Large intestine (tissue), 3 donors: ENCODE measurements at regions not wholly inside any gene's neighbourhood (a gene's known extent, or its start where the extent isn't known, plus 50 kb on each side); places are given as distances from the start of the nearest gene placed in this dataset.

Source experiments
- DNase-seq, 2 donors: peaks; one replicate each; pipeline versions ENCODE4 v3.0.0 to v3.0.0-alpha.2; 2013
- H3K27ac ChIP-seq: one replicate; pipeline ENCODE4 v1.5.1; 2013; ENCODE audit warnings: low read length
- H3K27me3 ChIP-seq: 2 replicates; pipeline ENCODE4 v1.6.1; 2013; ENCODE audit warnings: low read length; ENCODE audit not compliant: control insufficient read depth, insufficient read depth
- H3K36me3 ChIP-seq: 2 replicates; pipeline ENCODE4 v1.6.1; 2013; ENCODE audit warnings: low read length; ENCODE audit not compliant: control insufficient read depth, insufficient read depth
- H3K4me1 ChIP-seq: one replicate; pipeline ENCODE4 v1.6.1; 2013; ENCODE audit warnings: low read length; ENCODE audit not compliant: control insufficient read depth, insufficient read depth
- H3K4me3 ChIP-seq: one replicate; pipeline ENCODE4 v1.5.1; 2013; ENCODE audit warnings: low read length
- H3K9me3 ChIP-seq: one replicate; pipeline ENCODE4 v1.6.1; 2013; ENCODE audit warnings: mild to moderate bottlenecking, low read depth, low read length, moderate library complexity; ENCODE audit not compliant: control insufficient read depth
- WGBS: methylation state at CpG from one replicate; pipeline ENCODE4 v1.1.5; 2013; ENCODE audit warnings: low lambda C conversion rate; ENCODE audit not compliant: insufficient coverage; 5-methylcytosine and 5-hydroxymethylcytosine counted together

DNA sequence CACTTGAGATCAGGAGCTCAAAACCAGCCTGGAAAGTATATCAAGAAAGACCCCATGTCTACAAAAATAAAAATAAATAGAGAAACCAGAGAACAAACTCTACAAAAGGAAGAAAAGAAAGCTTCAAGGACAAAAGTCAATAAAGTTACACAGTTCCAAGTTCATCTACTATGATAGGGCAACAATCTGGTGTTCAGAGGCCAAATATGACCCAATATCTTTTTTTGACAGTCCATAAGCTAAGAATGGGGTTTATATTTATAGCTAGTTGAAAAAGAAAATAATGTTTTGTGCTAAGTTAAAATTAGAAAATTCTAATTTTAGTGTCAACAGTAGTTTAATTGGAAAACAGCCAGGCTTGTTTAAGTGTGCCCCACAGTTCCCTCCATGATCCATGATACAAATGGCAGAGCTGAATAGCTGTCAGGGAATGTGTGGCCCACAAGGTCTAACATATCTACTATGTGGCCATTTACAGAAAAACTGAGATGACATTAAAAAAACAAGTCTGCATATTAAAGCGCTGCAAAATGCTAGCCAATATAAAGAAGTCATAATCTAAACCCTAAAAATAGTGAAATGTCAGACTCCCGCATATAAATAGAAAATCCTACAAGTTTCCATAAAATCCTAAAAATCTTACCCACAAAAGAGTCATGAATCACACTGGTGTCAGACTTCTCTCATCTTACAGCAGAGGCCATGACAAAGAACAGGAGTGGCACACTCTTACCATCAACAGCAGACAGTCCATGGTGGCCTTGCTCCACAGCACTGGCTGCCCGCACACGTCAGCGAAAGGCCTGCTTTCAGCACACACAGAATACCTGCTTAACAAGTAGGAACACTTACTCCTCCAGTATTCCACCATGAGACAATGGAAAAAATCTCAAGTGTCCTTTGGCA lies 281.9 kb upstream of the HSFY2 start:
- no CpG with 5 or more reads among the region's 5 CpGs for WGBS
- Histone ChIP-seq H3K27ac (no peak overlapping the region), H3K27me3 (no peaks in the 10 kb centered on the region), H3K4me3 (no peak overlapping the region), H3K9me3 (no peaks in the 10 kb centered on the region), H3K4me1 (peaks cover 14% of the 10 kb centered on the region), H3K36me3 (no peaks in the 10 kb centered on the region)
- no peak for DNase-seq

DNA sequence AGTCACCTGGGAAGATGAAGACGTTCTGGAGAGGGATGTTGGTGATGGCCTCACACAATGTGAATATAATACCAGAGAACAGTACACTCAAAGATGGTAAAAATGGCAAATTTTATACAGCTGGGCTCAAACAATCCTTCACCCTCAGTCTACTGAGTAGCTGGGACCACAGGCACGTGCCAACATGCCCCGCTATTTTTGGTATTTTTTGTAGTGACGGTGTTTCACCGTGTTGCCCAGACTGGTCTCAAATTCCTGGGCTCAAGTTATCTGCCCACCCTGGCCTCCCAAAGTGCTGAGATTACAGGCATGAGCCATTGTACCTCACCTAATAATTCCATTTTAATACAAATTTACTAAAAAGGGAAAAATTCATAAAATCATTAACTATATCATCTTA lies 280.3 kb upstream of the HSFY2 start:
- Histone ChIP-seq H3K36me3 (no peaks in the 10 kb centered on the region), H3K4me3 (no peak overlapping the region), H3K9me3 (no peaks in the 10 kb centered on the region), H3K27ac (peak overlapping the region; percentile 49), H3K27me3 (no peaks in the 10 kb centered on the region), H3K4me1 (peaks cover 9% of the 10 kb centered on the region)
- no peak for DNase-seq
- whole genome bisulfite sequencing, result no CpG with 5 or more reads among the region's 5 CpGs

DNA sequence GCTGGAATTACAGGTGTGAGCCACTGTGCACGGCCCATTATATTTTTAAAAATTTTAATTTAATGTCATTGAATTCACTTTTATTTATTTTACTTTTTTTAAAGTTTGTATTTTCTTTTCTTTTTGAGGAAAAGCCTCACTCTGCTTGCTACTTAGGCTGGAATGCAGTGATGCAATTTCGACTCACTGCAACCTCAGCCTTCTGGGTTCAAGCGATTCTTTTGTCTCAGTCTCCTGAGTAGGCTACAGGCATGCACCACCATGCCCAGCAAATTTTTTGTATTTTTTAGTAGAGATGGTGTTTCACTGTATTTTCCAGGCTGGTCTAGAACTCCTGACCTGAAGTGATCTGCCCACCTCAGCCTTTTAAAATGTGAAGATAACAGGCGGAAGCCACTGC lies 277.5 kb upstream of the HSFY2 start:
- no peak for DNase-seq
- H3K9me3 ChIP-seq, result no peaks in the 10 kb centered on the region
- no peaks in the 10 kb centered on the region for H3K36me3 ChIP-seq
- H3K27me3 ChIP-seq, result no peaks in the 10 kb centered on the region
- H3K4me3 ChIP-seq, result no peak overlapping the region
- WGBS, result no CpG with 5 or more reads among the region's 4 CpGs
- no peak overlapping the region for H3K27ac ChIP-seq
- H3K4me1 ChIP-seq, result peaks cover 9% of the 10 kb centered on the region

DNA sequence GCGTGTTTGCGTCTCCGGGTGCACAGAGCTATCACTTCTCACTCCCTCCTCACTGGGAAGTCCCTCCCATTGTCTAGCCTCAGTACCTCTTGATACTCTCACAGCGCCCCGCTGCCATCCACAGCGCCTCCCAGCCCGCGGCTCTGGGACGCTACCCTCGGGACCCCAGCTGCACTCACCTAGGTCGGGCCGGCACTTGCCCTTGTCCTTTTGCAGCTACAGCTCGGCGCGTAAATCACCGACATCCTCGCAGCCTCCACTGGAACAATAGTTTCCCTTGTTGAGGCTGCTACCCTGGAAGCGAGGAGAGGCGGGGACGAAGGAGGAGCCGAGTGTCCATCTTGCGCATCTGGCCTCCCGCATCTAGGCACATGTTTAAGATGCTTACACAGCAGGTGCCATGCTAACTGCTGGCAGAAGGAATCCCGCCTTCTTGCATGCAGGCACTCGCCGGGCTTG lies 269.5 kb upstream of the HSFY2 start:
- no peaks in the 10 kb centered on the region for H3K36me3 ChIP-seq
- no peak for DNase-seq
- no peaks in the 10 kb centered on the region for H3K27me3 ChIP-seq
- H3K4me3 ChIP-seq, result no peak overlapping the region
- WGBS, result no CpG with 5 or more reads among the region's 26 CpGs
- no peak overlapping the region for H3K27ac ChIP-seq
- H3K4me1 ChIP-seq, result no peaks in the 10 kb centered on the region
- H3K9me3 ChIP-seq, result no peaks in the 10 kb centered on the region

DNA sequence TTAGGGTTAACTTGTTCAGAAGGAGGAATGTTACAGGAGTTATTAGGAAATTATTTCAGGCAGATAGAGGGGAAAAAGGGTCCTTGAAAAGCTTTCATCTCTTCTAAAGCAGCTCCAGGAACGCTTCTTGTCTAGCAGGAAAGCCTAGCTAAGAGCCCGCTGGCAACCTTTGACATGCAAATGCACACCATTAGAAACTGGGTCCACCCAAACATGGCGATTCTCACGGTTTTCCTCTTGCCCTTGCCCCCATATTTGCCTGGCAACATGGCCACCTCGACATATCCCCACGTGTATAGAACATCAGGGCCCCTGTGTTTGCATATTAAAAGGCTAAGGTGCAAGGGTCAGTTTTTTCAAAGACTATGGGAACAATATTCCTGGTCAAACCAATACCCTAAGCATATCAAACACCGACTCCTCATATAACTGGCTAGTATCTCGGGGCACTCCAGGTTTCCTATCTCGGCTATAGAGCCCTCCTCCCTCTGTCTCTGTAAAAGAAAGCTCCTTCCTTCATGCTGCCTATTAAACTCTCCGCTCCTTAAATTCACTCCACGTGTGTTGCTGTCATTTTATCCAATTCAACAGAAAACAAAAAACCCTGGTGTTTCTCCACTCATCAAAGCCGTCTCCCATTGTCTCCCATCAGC lies 268.9 kb upstream of the HSFY2 start:
- Histone ChIP-seq H3K4me3 (no peak overlapping the region), H3K27me3 (no peaks in the 10 kb centered on the region), H3K27ac (no peak overlapping the region), H3K4me1 (no peaks in the 10 kb centered on the region), H3K36me3 (no peaks in the 10 kb centered on the region), H3K9me3 (no peaks in the 10 kb centered on the region)
- no peak for DNase-seq
- no CpG with 5 or more reads among the region's 12 CpGs for WGBS

DNA sequence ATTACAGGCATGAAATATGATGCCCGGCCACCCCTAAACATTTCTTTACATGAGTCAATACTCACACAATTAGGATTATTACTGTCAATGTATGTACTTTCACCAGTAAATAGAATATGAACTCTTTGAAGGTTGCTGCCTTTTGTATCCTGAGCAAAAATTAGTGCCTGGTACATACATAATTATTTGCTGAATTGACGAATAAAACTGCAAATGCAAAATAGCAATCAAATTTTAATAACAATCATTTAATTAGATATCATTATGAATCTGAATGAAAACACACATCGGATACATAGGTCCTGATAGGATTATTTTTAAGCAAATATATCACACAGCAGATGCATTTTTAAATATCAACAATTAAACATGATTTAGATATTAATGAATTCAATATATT lies 253.1 kb upstream of the HSFY2 start:
- no peak overlapping the region for H3K27ac ChIP-seq
- no peak overlapping the region for H3K4me3 ChIP-seq
- H3K4me1 ChIP-seq, result no peaks in the 10 kb centered on the region
- no peaks in the 10 kb centered on the region for H3K36me3 ChIP-seq
- no peak for DNase-seq
- no peaks in the 10 kb centered on the region for H3K9me3 ChIP-seq
- no peaks in the 10 kb centered on the region for H3K27me3 ChIP-seq
- 100% methylated on average over 1 of the region's 3 CpGs for WGBS

DNA sequence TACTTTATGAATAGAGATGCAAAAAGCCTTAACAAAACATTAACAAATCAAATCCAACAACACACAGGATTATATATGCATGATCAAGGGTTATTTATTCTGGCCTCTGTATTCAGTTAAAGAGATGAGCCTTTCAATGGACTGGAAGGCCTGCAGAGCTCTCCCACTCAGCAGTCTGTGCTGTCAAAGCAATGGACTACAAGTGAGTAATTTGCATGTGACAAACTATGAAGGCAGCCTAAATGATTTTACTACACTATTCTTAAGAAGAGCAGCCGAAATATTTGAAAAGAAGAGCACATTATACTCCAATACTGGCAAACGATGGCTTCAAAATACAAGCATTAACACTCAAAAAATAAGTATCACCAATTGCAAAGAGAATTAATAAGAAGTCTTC lies 250.4 kb upstream of the HSFY2 start:
- H3K27ac ChIP-seq, result no peak overlapping the region
- DNase-seq, result no peak
- no peaks in the 10 kb centered on the region for H3K9me3 ChIP-seq
- H3K27me3 ChIP-seq, result no peaks in the 10 kb centered on the region
- no peaks in the 10 kb centered on the region for H3K36me3 ChIP-seq
- WGBS, result no CpG with 5 or more reads among the region's 2 CpGs
- H3K4me1 ChIP-seq, result no peaks in the 10 kb centered on the region
- H3K4me3 ChIP-seq, result no peak overlapping the region

DNA sequence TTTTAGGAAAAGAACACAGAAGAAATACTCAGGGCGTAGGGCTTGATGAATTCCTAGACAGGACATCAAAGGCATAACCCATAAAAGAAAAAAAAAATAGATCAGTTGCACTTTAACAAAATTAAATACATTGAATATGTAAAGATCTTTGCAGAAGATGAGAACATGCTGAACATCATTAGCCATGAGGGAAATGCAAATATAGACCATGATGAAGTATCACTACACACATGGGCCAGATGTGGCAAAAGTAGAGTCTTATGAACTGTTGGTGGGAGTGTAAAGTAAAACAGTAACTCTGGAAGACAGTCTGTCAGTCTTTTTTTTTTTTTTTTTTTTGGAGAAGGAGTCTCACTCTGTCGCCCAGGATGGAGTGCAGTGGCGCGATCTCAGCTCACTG lies 246.7 kb upstream of the HSFY2 start:
- WGBS, result no CpG with 5 or more reads among the region's 4 CpGs
- no peak for DNase-seq
- H3K9me3 ChIP-seq, result no peaks in the 10 kb centered on the region
- no peaks in the 10 kb centered on the region for H3K4me1 ChIP-seq
- no peak overlapping the region for H3K27ac ChIP-seq
- H3K36me3 ChIP-seq, result no peaks in the 10 kb centered on the region
- no peaks in the 10 kb centered on the region for H3K27me3 ChIP-seq
- no peak overlapping the region for H3K4me3 ChIP-seq

DNA sequence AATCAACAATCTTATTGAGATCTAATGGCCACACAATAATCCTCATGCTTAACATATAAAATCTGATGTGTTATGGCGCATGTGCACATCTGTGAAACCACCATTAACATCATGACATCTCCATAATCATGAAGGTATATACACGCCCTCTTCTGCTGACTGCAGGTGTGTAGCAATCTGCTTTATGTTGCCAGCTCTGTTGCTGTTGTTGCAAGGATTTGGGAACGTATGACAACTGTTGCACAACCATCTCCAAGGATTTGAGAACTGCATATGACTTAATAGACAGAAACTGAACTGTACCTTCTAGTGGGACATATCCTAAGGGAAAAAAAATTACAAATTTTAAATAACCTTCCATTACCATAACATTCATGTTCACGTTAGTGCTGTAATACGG lies 243.5 kb upstream of the HSFY2 start:
- Histone ChIP-seq H3K9me3 (no peaks in the 10 kb centered on the region), H3K4me3 (no peak overlapping the region), H3K36me3 (no peaks in the 10 kb centered on the region), H3K27me3 (no peaks in the 10 kb centered on the region), H3K27ac (no peak overlapping the region), H3K4me1 (no peaks in the 10 kb centered on the region)
- 80% methylated on average over 1 of the region's 5 CpGs for WGBS
- DNase-seq, result no peak

DNA sequence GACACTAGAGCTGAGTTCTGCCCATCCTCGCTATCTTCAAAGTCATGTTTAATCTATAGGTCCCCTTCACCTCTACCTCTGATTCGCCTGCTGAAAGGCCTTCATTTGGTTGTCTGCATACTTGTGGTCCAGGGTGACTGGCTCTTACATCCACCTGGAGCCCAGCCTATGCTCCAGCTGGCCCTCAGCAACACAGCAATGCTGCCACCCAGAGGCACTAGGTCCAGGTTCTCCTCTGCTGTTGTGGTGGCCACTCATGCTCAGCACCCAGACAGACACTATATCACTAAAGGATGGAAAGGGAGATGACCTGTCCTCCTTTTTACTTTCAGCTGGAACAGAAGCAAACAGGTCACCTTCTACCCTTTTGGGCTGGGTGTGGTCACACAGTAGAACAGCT lies 242.3 kb upstream of the HSFY2 start:
- H3K27ac ChIP-seq, result no peak overlapping the region
- no peaks in the 10 kb centered on the region for H3K9me3 ChIP-seq
- H3K27me3 ChIP-seq, result no peaks in the 10 kb centered on the region
- peak in 1 of 2 donors; percentile 7 for DNase-seq
- no CpG with 5 or more reads among the region's 2 CpGs for WGBS
- H3K4me3 ChIP-seq, result no peak overlapping the region
- H3K4me1 ChIP-seq, result no peaks in the 10 kb centered on the region
- no peaks in the 10 kb centered on the region for H3K36me3 ChIP-seq
